Liver (tissue), 8 donors: ENCODE measurements at regions not wholly inside any gene's neighbourhood (a gene's known extent, or its start where the extent isn't known, plus 50 kb on each side); places are given as distances from the start of the nearest gene placed in this dataset.

Experiments used
- DNase-seq: peaks from one replicate; pipeline ENCODE4 v3.0.0-alpha.2; 2017; ENCODE audit warnings: low spot score
- H3K27ac ChIP-seq, 2 donors: one replicate each; pipeline ENCODE4 v1.7.0; 2013; ENCODE audit warnings: inconsistent platforms in 2 of 2, low read length in 2 of 2, control low read depth in 1 of 2, low read depth in 1 of 2, mild to moderate bottlenecking in 1 of 2
- H3K27me3 ChIP-seq, 4 donors: one replicate each; pipeline versions ENCODE4 v1.6.1 to v1.7.0; 2013; ENCODE audit warnings: low read length in 3 of 4, inconsistent platforms in 1 of 4, mild to moderate bottlenecking in 1 of 4, moderate library complexity in 1 of 4; ENCODE audit not compliant: control insufficient read depth in 4 of 4, insufficient read depth in 4 of 4
- H3K36me3 ChIP-seq, 4 donors: one replicate each; pipeline versions ENCODE4 v1.6.1 to v1.7.0; 2013; ENCODE audit warnings: low read length in 3 of 4, mild to moderate bottlenecking in 3 of 4, low read depth in 1 of 4, moderate library complexity in 1 of 4; ENCODE audit not compliant: control insufficient read depth in 4 of 4, insufficient read depth in 3 of 4
- H3K4me1 ChIP-seq, 4 donors: one replicate each; pipeline versions ENCODE4 v1.6.1 to v1.7.0; 2013; ENCODE audit warnings: low read length in 3 of 4, mild to moderate bottlenecking in 3 of 4, moderate library complexity in 1 of 4; ENCODE audit not compliant: control insufficient read depth in 4 of 4, insufficient read depth in 4 of 4
- H3K4me3 ChIP-seq, 3 donors: one replicate each; pipeline versions ENCODE4 v1.6.1 to v1.7.0; 2013; ENCODE audit warnings: low read length in 3 of 3, control low read depth in 1 of 3, low read depth in 1 of 3, mild to moderate bottlenecking in 1 of 3
- H3K9ac ChIP-seq, 2 donors: one replicate each; pipeline ENCODE4 v1.7.0; 2013; ENCODE audit warnings: low read length in 2 of 2, mild to moderate bottlenecking in 2 of 2, moderate library complexity in 2 of 2, control low read depth in 1 of 2, low read depth in 1 of 2
- H3K9me3 ChIP-seq, 4 donors: one replicate each; pipeline versions ENCODE4 v1.6.1 to v1.7.0; 2013; ENCODE audit warnings: low read length in 3 of 4; ENCODE audit not compliant: control insufficient read depth in 4 of 4
- EGR1 ChIP-seq, 2 donors: IDR thresholded peaks; 2 replicates each; pipeline ENCODE4 v1.6.1; 2016 to 2018; ENCODE audit warnings: antibody characterized with exemption in 2 of 2, low read depth in 2 of 2
- FOXA1 ChIP-seq: IDR thresholded peaks from 2 replicates; pipeline ENCODE4 v1.6.1; 2016; ENCODE audit warnings: antibody characterized with exemption
- FOXA2 ChIP-seq: IDR thresholded peaks from 2 replicates; pipeline ENCODE4 v1.6.1; 2016; ENCODE audit warnings: antibody characterized with exemption
- HNF4G ChIP-seq: IDR thresholded peaks from 2 replicates; pipeline ENCODE4 v1.6.1; 2016; ENCODE audit warnings: antibody characterized with exemption
- NR2F2 ChIP-seq: IDR thresholded peaks from 2 replicates; pipeline ENCODE4 v1.6.1; 2016; ENCODE audit warnings: antibody characterized with exemption
- RAD21 ChIP-seq, 2 donors: IDR thresholded peaks; 2 replicates each; pipeline ENCODE4 v1.6.1; 2016; ENCODE audit warnings: antibody characterized with exemption in 2 of 2, mild to moderate bottlenecking in 2 of 2
- RXRA ChIP-seq, 2 donors: IDR thresholded peaks; 2 replicates each; pipeline ENCODE4 v1.6.1; 2017 to 2018; ENCODE audit warnings: antibody characterized with exemption in 2 of 2, mild to moderate bottlenecking in 1 of 2
- SP1 ChIP-seq: IDR thresholded peaks from 2 replicates; pipeline ENCODE4 v1.6.1; 2018; ENCODE audit warnings: antibody characterized with exemption, mild to moderate bottlenecking
- TAF1 ChIP-seq: conservative IDR thresholded peaks from 2 replicates; pipeline ENCODE4 v1.6.1; 2016; ENCODE audit warnings: antibody characterized with exemption, mild to moderate bottlenecking
- YY1 ChIP-seq: IDR thresholded peaks from 2 replicates; pipeline ENCODE4 v1.6.1; 2016; ENCODE audit warnings: antibody characterized with exemption, mild to moderate bottlenecking
- WGBS: extraction: QIAGEN DNeasy Blood & Tissue Kit; methylation state at CpG from one replicate; pipeline ENCODE4 v1.1.7; 2013; 5-methylcytosine and 5-hydroxymethylcytosine counted together
- TF ChIP-seq, protein P1 (sequence below): IDR thresholded peaks from 2 replicates; pipeline ENCODE4 v1.6.1; 2016; ENCODE audit warnings: antibody characterized with exemption
- TF ChIP-seq, protein P2 (sequence below): IDR thresholded peaks from 2 replicates; pipeline ENCODE4 v1.6.1; 2016; ENCODE audit warnings: antibody characterized with exemption
- TF ChIP-seq, protein P3 (sequence below): fragments of 150-350 bp; IDR thresholded peaks from 2 replicates; pipeline ENCODE4 v1.5.1; 2017; ENCODE audit warnings: improper control_type of control experiment, low read depth, low read length; ENCODE audit not compliant: missing input control
- TF ChIP-seq, protein P4 (sequence below): IDR thresholded peaks from 2 replicates; pipeline ENCODE4 v1.6.1; 2016; ENCODE audit warnings: antibody characterized with exemption
- donor health status: healthy.
- donor health status: healthy.
- donor health status: healthy.
- donor health status: healthy.
- donor health status: healthy.

DNA sequence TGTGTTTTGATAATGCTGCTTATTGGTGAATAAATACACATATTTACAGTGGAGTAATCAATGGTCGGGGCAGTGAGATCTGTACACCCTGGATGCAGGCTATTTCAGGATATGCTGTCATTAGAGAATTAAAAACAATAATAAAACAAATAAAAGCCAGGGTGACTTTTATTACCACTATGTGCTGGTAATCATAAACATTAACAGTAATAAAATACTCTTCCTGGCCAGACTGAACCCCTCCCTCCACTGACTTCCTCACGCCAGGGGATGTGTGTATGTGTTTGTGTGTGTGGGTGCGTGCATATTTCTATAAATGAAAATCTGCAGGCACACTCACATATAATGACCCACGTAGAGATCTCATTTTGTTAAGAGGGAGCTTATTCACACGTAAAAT is 98.0 kb upstream of the MAP9 start:
- no peak overlapping the region for H3K9ac ChIP-seq
- H3K4me3 ChIP-seq: no peak overlapping the region
- no peaks in the 10 kb centered on the region for H3K4me1 ChIP-seq
- peaks cover 0 to 6% (median 0%) of the 10 kb centered on the region in 4 donors for H3K27me3 ChIP-seq
- 80% methylated on average over 5 of the region's 5 CpGs for WGBS
- H3K9me3 ChIP-seq: peaks cover 0 to 2% (median 0%) of the 10 kb centered on the region in 4 donors
- no peak for DNase-seq
- no peak overlapping the region for H3K27ac ChIP-seq
- no peaks in the 10 kb centered on the region for H3K36me3 ChIP-seq
- TF ChIP-seq HNF4G (no peak), RXRA (IDR thresholded peaks at IDR 0.05) (no peak), EGR1 (IDR thresholded peaks at IDR 0.05; ENCODE audit: low read depth in 2 of 2) (no peak)
- TF ChIP-seq, protein P1, sequence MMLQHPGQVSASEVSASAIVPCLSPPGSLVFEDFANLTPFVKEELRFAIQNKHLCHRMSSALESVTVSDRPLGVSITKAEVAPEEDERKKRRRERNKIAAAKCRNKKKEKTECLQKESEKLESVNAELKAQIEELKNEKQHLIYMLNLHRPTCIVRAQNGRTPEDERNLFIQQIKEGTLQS: no peak

DNA sequence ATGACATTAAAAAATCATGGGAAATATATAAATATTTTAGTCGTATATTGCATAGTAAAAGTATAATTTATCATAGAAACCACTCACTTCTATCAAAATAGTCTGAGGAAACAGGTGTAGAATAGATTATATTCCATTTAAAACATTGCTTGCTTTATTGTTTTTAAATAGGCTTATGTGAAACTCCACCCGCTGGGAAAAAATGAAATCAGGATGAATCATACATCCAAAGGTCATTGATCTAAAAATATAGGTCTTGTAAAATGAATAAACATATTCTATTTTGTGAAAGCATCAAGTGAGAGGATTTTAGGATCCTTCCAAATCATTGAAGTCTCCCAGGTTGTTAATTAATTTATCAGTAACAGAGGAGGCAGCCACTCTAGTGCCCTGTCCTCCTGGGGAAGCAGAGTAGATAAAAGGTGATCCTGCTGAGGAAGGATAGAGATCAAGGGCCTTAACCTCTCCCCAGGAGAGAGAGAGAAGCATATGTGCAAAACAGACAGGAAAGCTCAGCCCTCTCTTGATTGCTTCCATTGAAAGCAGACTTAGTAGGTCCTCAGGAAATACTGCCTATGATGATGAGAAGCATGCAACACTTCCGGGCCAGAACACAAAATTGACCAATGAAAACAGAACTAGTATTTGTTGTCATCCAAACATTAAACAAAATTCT is 96.8 kb upstream of the MAP9 start:
- no peak for DNase-seq
- H3K27ac ChIP-seq: no peak overlapping the region
- H3K9me3 ChIP-seq: peaks cover 0 to 2% (median 0%) of the 10 kb centered on the region in 4 donors
- no peak overlapping the region for H3K9ac ChIP-seq
- peaks cover 0 to 6% (median 0%) of the 10 kb centered on the region in 4 donors for H3K27me3 ChIP-seq
- 63% methylated on average over 3 of the region's 3 CpGs for WGBS
- H3K36me3 ChIP-seq: no peaks in the 10 kb centered on the region
- H3K4me1 ChIP-seq: no peaks in the 10 kb centered on the region
- H3K4me3 ChIP-seq: no peak overlapping the region
- TF ChIP-seq, protein P1: no peak
- TF ChIP-seq, protein P2, sequence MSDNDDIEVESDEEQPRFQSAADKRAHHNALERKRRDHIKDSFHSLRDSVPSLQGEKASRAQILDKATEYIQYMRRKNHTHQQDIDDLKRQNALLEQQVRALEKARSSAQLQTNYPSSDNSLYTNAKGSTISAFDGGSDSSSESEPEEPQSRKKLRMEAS: no peak
- TF ChIP-seq FOXA1 (no peak), HNF4G (no peak), YY1 (no peak), EGR1 (IDR thresholded peaks at IDR 0.05; ENCODE audit: low read depth in 2 of 2) (no peak), NR2F2 (no peak), TAF1 (no peak), SP1 (no peak), FOXA2 (no peak), RAD21 (IDR thresholded peaks at IDR 0.05) (no peak)
- TF ChIP-seq, protein P3, sequence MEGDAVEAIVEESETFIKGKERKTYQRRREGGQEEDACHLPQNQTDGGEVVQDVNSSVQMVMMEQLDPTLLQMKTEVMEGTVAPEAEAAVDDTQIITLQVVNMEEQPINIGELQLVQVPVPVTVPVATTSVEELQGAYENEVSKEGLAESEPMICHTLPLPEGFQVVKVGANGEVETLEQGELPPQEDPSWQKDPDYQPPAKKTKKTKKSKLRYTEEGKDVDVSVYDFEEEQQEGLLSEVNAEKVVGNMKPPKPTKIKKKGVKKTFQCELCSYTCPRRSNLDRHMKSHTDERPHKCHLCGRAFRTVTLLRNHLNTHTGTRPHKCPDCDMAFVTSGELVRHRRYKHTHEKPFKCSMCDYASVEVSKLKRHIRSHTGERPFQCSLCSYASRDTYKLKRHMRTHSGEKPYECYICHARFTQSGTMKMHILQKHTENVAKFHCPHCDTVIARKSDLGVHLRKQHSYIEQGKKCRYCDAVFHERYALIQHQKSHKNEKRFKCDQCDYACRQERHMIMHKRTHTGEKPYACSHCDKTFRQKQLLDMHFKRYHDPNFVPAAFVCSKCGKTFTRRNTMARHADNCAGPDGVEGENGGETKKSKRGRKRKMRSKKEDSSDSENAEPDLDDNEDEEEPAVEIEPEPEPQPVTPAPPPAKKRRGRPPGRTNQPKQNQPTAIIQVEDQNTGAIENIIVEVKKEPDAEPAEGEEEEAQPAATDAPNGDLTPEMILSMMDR: no peak
- TF ChIP-seq, protein P4, sequence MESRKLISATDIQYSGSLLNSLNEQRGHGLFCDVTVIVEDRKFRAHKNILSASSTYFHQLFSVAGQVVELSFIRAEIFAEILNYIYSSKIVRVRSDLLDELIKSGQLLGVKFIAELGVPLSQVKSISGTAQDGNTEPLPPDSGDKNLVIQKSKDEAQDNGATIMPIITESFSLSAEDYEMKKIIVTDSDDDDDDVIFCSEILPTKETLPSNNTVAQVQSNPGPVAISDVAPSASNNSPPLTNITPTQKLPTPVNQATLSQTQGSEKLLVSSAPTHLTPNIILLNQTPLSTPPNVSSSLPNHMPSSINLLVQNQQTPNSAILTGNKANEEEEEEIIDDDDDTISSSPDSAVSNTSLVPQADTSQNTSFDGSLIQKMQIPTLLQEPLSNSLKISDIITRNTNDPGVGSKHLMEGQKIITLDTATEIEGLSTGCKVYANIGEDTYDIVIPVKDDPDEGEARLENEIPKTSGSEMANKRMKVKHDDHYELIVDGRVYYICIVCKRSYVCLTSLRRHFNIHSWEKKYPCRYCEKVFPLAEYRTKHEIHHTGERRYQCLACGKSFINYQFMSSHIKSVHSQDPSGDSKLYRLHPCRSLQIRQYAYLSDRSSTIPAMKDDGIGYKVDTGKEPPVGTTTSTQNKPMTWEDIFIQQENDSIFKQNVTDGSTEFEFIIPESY: no peak
